ENCODE measurements at regions not wholly inside any gene's neighbourhood (a gene's known extent, or its start where the extent isn't known, plus 50 kb on each side); places are given as distances from the start of the nearest gene placed in this dataset.
"Not testable (repeated sequence)": the region's sequence is repeated elsewhere in the genome, so short reads cannot be mapped to it uniquely, and the experiment has no call there.

DNA sequence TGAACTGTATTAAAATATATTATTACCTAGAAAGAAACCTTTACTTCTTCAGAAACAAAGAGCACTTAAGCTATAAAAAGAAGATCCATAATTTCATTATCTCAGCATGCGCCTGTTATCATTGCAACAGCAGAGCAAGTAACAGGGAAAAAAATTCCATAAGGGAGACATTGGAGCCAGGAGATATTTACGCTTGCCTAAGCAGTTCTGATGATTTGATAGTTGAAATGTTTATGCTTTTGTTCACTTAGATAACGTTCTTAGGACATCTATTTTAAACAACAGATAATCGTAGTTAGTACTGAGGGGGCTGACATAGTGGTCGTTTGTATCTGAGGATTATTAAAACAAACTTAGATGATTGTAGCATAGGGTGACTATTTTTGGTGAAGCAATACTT, 252.5 kb downstream of the NNT start:
- WGBS, 3 donors, result 25 to 48% (median 43%) methylated on average over 5 of the region's 5 CpGs
- no peak overlapping the region for H3K27ac ChIP-seq (ENCODE audit: low read depth, low read length)

DNA sequence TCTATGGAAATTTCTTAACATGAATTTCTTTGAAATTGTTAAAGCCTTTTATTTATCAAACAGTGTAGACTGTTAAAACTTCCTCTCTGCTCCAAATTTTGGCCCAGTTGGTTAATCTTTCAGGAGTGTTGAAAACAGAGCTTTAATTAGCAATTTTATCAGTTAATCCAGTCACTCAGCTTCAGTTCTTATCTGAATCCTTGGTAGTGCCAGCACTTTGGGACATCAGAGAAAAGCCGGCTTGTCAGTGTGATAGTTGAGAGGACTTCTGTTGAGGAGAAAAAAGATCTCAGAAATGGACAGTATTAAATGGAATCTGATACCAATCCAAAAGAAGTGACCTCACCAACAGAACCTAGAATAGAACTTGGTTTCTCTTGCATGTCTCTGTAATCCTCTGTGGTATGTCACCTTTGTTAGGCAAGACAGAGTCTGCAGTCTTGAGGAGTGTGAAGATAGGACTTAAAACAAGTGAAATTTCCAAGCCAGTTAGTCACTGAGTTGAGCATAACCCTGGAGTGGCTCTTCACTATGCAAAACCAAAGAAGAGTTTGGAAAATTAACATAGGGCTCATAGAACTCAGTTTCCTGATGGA, 251.8 kb downstream of the NNT start:
- 18 to 69% (median 67%) methylated on average over 1 of the region's 1 CpG for WGBS, 3 donors
- no peak overlapping the region for H3K27ac ChIP-seq (ENCODE audit: low read depth, low read length)

DNA sequence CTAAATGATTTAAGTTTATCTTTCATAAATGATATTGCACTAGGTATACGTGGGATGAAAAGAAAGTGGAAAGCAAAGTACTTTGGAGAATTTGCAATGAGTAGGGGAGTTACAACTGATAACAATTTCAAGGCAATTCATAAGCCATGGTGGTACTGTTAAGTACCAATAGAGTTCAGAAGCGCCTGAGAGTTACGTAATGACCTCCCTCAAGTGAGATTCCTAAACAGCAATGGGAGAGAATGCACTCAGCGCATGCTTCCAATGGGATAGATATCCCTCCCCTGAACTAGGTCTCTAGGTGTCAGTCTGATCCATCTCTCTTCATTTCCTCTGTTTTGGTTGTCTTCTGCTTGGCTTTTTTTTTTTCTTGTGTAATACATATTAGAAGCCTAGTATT, 249.3 kb downstream of the NNT start:
- no peak overlapping the region for H3K27ac ChIP-seq (ENCODE audit: low read depth, low read length)
- WGBS, 3 donors, result 85 to 93% (median 88%) methylated on average over 4 of the region's 4 CpGs

DNA sequence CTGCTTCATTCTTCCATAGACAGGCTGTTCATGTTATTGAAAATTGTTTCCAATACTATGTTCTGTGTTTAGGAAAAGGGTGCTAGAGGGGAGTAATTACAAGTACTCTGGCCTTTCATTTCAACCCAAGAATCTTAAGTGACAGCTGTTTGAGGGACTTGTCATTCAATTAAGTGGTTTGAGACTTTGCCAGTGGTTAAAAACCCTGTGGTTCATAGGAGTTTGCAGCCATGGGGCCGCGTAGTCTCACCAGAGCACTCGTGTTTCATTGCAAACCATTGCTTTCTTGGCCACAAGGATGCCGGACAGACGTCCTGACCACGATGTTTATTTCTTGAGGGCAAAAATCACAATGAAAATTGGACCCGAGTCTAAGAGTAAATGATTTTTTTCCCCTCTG, 248.8 kb downstream of the NNT start:
- 84 to 89% (median 86%) methylated on average over 7 of the region's 7 CpGs for WGBS, 3 donors
- no peak overlapping the region for H3K27ac ChIP-seq (ENCODE audit: low read depth, low read length)

DNA sequence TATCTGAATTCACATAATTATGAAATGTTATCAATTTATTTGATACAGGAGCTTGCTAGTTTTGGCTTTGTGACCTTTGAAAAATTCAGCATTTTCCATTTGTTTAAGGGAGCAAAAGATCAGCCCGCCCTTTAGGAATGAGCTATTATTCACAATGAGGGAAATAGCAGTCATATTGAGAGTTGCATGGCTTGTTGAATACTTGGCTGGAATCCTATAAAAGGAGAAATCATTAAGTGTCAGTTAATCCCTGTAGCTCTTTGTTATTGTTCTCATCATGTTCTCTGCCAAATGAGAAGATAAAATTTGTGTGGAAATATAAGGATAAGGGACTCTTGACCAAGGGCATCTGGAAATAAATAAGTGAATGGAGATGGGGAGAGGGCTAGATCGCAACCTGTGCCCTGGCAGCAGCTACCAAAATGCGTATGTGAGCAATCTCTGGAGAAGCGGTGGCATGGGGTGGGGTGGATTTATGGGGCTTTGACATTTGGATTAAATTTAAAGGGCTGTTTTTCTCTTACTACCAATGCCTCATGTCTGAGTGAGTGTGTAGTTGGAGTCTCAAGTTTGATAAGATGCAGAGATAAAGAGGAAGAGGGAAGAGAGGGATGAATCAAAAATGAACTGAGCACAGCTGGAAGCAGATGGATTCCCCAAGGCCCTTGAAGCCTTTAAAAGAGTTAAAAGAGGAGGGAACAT, 237.6 kb downstream of the NNT start:
- WGBS, 3 donors, result 74 to 88% (median 77%) methylated on average over 4 of the region's 4 CpGs
- H3K27ac ChIP-seq (ENCODE audit: low read depth, low read length), result no peak overlapping the region

DNA sequence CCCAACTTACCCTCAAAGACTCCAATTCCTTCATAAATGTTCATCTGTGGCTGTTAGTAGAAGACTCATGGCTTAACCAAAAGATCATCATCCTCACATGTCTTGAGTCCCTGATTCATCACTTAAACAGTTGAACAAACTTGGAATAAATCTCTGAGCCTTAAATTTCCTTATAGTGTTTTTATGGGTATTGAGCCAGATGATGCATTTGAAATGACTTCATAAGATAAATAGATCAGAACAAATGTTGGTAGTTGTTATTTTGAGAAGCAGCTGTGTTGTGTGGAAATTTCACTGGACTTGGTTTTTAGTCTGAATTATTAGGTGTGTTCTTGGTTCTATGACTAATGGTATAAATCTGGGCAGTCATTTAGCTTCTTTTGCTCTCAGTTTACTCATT, 236.2 kb downstream of the NNT start:
- H3K27ac ChIP-seq (ENCODE audit: low read depth, low read length), result no peak overlapping the region

DNA sequence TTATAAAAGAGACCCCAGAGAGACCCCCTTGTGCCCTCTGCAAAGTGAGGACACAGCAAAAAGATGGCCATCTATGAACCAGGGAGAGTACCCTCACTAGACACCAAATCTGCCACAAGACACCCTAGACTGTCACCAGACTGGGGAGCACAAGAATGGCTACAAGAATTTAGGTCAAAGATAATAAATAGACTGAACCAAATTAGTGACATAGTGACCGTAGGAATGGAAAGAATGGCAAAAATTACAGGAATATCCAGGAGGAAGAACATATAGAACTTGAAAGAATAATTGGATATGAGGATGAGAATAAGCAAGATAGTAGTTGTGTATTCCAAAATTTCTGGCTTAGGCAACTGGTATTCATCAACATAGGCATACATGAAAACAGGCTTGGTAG, 235.0 kb downstream of the NNT start:
- no peak overlapping the region for H3K27ac ChIP-seq (ENCODE audit: low read depth, low read length)
- WGBS, 3 donors, result 76 to 91% (median 89%) methylated on average over 1 of the region's 1 CpG

DNA sequence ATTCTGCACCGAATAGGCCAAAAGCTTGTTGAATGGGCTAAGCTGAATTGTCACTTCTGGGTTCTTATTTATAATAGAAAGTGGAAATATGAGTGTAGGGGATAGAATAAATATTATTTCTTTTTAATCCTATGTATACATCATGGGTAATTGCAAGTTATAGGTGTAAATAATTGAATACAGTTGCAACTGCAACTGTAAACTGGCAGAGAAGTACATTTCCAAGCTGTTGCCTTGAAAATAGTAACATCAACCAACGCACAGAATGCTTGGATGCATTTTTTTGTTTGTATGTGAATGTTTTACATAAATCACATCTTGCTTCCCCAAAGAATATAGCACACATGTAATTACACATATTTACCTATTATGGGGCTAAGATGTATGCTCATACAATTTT, 234.1 kb downstream of the NNT start:
- no peak overlapping the region for H3K27ac ChIP-seq (ENCODE audit: low read depth, low read length)
- WGBS, 3 donors, result 62 to 78% (median 76%) methylated on average over 2 of the region's 2 CpGs

DNA sequence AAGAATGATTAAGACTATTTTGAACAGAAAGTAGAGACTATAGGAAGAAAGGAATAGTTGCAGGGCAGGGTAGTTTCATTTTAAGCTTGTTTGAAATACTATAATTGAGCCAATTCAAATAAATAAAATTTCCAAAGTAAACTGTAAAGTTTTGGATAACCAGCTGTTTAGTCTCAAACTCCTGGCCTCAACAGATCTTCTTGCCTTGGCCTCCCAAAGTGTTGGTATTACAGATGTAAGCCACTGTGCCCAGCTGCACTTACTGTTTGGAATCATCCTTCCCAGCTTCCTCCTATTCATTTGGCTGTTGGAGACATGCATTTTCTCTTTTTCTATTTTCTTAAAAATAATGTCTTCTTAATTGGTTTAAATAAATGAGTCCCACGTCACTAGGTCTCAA, 231.0 kb downstream of the NNT start:
- no peak overlapping the region for H3K27ac ChIP-seq (ENCODE audit: low read depth, low read length)
- 75 to 83% (median 77%) methylated on average over 1 of the region's 1 CpG for WGBS, 3 donors

DNA sequence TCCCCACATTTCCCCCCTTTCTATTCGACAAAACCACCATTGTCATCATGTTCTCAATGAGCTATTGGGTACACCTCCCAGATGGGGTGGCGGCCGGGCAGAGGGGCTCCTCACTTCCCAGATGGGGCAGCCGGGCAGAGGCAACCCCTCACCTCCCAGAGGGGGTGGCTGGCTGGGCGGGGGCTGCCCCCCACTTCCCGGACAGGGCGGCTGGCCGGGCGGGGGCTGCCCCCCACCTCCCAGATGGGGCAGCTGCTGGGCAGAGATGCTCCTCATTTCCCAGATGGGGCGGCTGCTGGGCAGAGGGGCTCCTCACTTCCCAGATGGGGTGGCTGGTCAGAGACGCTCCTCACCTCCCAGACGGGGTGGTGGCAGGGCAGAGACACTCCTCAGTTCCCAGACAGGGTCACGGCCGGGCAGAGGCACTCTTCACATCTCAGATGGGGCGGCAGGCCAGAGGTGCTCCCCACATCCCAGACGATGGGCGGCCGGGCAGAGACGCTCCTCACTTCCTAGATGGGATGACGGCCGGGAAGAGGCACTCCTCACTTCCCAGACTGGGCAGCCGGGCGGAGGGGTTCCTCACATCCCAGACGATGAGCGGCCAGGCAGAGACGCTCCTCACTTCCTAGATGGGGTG, 221.5 kb downstream of the NNT start:
- 93 to 96% (median 95%) methylated on average over 25 to 26 of the region's 26 CpGs for WGBS, 3 donors

DNA sequence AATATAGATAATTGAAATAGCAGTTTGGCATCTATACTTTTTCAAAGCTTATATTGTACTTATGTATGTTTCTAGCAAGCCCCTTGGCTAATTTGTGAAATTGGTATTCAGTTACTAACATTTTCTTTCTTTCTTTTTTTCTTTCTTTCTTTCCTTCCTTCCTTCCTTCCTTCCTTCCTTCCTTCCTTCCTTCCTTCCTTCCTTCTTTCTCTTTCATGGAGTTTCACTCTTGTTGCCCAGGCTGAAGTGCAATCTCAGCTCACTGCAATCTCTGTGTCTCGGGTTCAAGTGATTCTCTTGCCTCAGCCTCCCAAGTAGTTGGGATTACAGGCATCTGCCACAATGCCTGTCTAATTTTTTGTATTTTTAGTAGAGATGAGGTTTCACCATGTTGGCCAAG, 215.4 kb downstream of the NNT start:
- WGBS, 3 donors, result 59 to 85% (median 78%) methylated on average over 1 of the region's 1 CpG
- not testable (repeated sequence) for H3K27ac ChIP-seq (ENCODE audit: low read depth, low read length)

More for the DNA sequence above, 221.5 kb downstream of the NNT start:
- not testable (repeated sequence) for H3K27ac ChIP-seq (ENCODE audit: low read depth, low read length)

DNA sequence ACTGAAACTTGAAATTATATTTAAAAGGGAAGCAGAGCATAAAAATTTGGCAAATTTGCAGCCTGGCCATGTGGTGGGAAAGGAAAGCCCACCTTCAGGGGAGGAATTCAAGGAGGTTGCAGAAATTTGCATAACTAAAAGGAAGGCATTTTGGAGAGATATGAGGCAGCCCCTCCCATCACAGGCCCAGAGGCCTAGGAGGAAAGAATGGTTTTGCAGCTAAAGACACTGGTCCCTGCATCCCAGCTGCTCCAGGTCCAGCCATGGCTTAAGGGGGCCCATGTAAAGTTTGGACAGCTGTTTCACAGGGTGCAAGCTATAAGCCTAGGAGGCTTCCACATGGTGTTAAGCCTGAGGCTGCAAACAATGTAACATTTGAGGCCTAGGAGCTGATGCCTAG, 212.5 kb downstream of the NNT start:
- no peak overlapping the region for H3K27ac ChIP-seq (ENCODE audit: low read depth, low read length)

DNA sequence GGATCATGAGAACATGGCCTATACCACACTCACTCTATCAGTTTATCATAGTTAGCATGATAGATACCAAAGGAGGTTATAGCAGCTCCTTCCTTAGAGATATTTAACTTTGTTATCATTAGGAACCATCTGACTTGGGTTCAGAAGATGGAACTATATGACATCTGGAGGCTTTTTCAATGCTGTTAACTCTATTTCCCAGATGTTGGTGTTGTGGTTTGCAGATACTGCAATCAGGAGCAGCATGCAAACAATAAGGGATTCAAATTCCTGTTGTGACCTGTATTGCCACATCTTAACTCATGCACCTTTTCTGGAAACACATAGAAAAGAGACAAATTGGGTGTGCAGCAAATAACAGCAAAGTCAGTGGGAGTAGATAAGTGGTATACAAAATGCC, 201.7 kb downstream of the NNT start:
- H3K27ac ChIP-seq (ENCODE audit: low read depth, low read length), result no peak overlapping the region

DNA sequence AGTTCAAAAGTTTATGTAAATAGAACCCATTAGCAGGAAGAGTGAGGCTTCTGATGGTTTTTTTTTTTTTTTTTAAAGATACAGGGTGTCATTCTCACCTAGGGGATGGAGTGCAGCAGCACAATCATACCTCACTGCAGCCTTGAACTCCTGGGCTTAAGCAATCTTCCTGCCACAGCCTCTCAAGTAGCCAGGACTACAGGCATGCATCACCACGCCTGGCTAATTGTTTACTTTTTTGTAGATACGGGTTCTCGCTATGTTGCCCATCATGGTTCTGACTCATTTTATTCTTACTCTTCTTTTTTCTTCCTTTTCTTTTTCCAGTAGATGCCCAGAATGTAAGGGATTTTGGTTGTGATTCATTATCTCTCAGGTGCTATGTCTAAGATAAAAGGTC, 201.1 kb downstream of the NNT start:
- H3K27ac ChIP-seq (ENCODE audit: low read depth, low read length), result no peak overlapping the region
- 81 to 91% (median 89%) methylated on average over 3 of the region's 3 CpGs for WGBS, 3 donors

DNA sequence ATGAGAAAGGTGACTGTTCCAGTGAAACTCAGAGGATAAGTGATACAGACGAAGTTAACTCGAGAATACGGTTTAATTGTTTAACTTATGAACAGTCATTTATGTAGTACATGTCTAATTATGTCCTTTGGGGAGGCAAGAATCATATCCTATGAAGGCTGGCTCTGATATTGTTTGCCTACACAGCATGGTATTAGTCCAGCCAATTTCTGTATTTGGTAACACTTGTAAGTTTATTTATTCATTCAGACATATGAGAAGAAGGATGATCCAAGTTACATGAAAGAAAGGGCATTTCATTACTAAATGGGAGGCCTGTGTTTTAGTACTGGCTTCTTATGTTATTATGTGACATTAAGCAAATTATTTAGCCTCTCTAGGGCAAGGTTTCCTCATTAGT, 199.7 kb downstream of the NNT start:
- 77 to 81% (median 77%) methylated on average over 3 of the region's 3 CpGs for WGBS, 3 donors

DNA sequence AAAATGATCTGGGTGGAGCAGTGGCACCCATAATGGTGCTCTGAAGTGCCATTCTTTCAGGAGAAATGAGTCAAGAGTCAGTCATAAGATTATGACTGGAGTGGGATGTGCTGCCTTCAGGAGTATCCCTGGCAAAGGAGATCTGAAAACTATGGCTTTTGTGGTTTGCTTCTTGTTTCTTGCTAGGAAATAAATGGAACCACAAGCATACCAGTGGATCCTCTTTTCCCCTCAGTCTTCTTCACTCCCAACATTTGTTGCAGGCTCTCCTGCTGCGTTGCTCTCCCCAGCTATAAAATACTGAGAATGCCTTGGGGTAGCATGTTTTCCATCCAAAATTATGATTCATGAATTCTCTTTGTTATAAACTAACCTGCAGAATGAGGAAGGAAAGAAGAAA, 199.1 kb downstream of the NNT start:
- H3K27ac ChIP-seq (ENCODE audit: low read depth, low read length), result no peak overlapping the region
- WGBS, 3 donors, result 73 to 83% (median 73%) methylated on average over 1 of the region's 1 CpG

More for the DNA sequence above, 199.7 kb downstream of the NNT start:
- H3K27ac ChIP-seq (ENCODE audit: low read depth, low read length), result no peak overlapping the region

DNA sequence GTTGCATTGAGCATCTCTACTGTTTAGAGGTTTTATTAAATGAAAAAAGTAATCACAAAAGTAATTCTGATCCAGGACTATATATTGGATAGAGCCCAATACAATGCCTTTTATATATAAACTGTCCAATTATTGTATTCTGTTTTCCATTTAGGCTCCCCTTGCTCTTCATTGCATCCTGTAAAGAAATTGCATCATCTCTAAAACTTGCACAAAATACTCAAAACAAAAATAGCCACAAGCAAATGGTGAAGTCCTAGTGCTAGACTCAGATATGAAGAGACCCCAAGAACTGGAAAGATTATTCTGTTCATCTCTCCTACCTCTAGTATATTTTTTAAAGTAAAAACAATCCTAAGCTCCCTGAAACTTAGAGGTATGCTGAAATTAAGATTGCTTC, 195.8 kb downstream of the NNT start:
- H3K27ac ChIP-seq (ENCODE audit: low read depth, low read length), result no peak overlapping the region

DNA sequence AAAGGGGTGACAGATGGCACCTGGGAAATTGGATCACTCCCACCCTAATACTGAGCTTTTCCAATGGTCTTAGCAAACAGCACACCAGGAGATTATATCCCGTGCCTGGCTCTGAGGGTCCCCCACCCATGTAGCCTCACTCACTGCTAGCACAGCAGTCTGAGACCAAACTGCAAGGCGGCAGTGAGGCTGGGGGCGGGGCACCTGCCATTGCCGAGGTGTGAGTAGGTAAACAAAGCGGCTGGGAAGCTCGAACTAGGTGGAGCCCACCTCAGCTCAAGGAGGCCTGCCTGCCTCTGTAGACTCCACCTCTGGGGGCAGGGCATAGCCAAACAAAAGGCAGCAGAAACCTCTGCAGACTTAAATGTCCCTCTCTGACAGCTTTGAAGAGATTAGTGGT, 188.9 kb downstream of the NNT start:
- H3K27ac ChIP-seq (ENCODE audit: low read depth, low read length), result not testable (repeated sequence)

DNA sequence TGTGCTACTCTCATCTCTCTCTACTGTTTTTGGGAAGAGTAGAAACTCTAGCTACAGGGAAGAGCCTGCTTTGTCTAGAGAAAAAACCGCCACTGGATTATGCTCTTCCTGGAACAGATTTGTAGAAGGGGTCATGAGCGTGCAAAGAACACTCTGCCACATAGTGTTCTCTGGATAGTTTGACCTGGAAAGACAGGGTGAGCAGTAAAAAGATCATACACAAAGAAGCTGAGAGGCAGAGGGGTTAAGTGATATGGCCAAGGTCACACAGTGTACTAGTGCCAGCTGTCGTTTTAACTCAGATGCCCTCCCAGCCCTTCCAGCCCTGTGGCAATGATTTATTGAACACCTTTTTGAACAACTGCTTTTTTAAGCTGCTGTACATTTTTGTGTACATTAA, 182.2 kb downstream of the NNT start:
- H3K27ac ChIP-seq (ENCODE audit: low read depth, low read length), result no peak overlapping the region
- 52 to 62% (median 54%) methylated on average over 3 of the region's 3 CpGs for WGBS, 3 donors

More for the DNA sequence above, 188.9 kb downstream of the NNT start:
- 81 to 94% (median 89%) methylated on average over 6 of the region's 6 CpGs for WGBS, 3 donors

DNA sequence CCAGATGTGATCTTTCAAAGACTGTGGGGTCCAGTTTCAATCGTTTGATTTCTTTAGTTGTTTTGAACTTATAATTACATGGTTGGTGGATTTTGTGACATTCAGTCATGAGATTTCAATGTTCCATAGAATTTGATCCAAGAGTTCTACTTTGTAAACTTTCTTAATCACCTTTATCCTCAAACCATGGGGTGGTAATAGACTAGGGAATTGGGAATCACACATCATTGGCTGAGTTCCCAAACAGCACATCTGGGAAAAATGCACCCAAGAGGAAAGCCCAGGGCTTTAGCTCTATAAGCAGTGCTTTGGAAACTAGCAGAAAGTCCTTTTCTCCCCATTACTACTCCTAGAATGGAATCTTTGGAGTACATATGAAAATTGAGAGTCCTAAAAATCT, 177.6 kb downstream of the NNT start:
- WGBS, 3 donors, result 71 to 77% (median 75%) methylated on average over 1 of the region's 1 CpG
- H3K27ac ChIP-seq (ENCODE audit: low read depth, low read length), result no peak overlapping the region

Measured in adipose tissue (tissue), 3 donors.